NCI-H1436 (cell line): ENCODE measurements at regions not wholly inside any gene's neighbourhood (a gene's known extent, or its start where the extent isn't known, plus 50 kb on each side); places are given as distances from the start of the nearest gene placed in this dataset.
"Not testable (repeated sequence)": the region's sequence is repeated elsewhere in the genome, so short reads cannot be mapped to it uniquely, and the experiment has no call there.

Source experiments
- DNase-seq: peaks from one replicate; lab custom pipeline; 2025; lab: John Stamatoyannopoulos, UW

GRCh38 chr14:42490536-42490935 lies 883.9 kb downstream of the LRFN5 start:
- DNase-seq: no peak

- no peak for DNase-seq
Measured at GRCh38 chr14:42488965-42489364, 882.3 kb downstream of the LRFN5 start.

DNA sequence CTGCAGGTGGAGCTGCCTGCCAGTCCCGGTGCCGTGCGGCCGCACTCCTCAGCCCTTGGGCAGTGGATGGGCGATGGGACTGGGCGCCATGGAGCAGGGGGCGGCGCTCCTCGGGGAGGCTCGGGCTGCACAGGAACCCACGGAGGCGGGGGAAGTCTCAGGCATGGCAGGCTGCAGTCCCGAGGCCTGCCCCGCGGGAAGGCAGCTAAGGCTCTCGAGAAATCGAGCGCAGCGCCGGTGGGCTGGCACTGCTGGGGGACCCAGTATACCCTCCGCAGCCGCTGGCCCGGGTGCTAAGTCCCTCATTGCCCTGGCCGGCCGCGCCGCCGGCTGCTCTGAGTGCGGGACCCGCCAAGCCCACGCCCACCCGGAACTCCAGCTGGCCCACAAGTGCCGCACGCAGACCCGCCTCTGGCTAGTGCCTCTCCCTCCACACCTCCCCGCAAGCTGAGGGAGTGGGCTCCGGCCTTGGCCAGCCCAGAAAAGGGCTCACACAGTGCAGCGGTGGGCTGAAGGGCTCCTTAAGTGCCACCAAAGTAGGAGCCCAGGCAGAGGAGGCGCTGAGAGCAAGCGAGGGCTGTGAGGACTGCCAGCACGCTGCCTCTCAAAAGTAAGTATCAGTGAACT lies 875.8 kb downstream of the LRFN5 start:
- DNase-seq: not testable (repeated sequence)

GRCh38 chr14:42481714-42482113 lies 875.0 kb downstream of the LRFN5 start:
- not testable (repeated sequence) for DNase-seq

DNA sequence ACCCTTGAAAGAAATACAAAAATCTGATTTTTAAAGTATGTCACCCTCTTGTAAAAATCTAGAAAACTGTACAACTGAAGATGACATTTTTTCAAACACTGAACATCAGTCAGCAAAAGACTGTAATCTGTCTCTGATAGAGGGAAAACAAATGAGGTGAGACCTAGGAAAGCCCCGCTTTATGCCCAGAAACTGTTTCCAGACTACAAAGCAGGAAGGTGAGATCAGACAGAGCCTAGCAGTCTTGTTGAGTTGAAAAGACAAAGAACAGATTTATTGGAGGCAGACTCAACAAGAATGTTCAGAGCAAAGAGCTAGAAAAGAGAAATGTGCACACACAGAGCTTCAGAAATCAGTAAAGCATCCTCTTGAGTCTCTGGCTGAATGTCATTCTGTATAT lies 873.6 kb downstream of the LRFN5 start:
- no peak for DNase-seq

DNA sequence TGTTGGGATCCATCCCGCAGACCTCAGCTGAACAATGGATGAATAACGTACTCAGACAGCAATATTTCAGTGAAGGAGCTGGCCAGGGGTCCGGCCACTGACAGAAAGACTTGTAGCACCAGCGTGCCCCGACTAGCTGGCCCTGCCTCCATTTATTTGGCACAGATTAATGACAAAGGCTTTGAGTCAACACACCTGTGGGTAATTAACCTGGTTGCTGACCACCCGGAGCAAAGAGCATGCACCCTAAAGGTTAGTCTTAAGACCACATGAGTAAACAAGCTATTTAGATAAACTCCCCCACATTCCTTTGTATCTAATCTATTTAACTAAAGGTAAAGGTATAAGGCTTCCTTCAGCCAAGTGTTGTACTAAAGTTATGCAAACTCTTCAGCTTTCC lies 868.6 kb downstream of the LRFN5 start:
- DNase-seq: no peak

DNA sequence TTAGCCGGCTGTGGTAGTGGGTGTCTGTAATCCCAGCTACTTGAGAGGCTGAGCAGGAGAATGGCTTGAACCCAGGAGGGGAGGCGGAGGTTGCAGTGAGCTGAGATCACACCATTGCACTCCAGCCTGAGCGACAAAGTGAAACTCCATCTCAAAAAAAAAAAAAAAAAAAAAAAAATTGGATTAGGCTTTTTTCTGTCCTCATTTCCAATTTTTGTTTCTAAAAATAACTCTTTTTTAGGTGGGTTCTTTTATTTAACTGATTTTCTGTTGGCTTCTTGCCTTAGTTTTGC lies 863.7 kb downstream of the LRFN5 start:
- DNase-seq: no peak

- DNase-seq: no peak
Measured at GRCh38 chr14:42469637-42470426, 863.2 kb downstream of the LRFN5 start.

DNA sequence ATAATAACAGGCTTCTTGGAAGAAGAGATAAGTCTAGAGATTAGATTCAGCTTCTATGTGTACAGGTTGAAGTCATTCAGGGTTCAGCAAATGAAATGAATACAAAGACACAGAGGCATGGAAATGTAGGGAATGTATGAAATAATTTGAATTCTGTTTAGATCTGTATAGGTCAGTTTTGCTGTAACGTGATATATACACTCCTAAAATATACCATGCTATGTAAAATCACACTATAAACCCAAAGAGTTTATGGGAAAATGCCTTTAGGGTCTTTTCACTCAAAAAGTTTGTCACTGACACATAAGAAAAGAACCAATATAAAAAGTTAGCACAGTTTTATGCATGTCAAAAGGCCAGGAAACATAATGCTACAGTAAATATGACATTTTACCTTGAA lies 854.0 kb downstream of the LRFN5 start:
- no peak for DNase-seq

GRCh38 chr14:42459171-42459685 lies 852.6 kb downstream of the LRFN5 start:
- DNase-seq: no peak

DNA sequence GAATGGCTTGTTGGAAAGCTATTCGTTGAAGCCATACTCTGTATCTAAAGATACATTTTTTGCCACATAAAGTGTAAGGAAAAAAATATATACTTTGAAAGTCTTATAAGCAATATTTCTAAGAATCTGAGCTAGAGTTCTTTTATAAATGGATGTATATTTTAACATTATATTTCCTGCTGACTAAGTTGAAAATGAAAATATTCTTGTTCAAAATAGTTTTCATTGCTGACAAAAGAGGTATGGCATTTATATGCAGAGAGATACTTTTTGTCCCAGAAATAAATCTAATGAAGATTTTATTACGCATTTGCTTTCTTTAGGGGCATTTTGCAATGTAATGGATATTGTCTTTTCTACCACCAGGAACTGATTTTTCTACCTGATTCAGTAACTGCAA lies 834.9 kb downstream of the LRFN5 start:
- DNase-seq: no peak

DNA sequence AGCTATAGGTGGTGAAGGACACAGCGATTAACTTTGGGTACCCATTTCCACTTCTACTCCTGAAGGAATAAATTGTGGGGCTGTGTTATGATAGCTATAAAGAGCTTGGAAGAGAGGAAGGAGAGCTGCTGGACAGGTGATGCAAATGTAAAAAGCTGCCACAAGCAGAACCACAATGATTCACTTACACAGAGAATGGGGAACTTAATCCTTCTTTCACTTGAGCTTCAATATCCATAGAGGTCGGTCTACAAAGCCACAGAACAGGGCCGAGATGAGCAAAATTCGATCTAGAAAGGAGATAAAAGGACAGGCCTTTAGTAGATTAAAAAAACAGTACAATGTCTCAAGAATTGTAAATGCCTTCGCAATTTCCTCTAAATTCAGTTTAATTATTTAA lies 831.1 kb downstream of the LRFN5 start:
- DNase-seq: no peak

- DNase-seq: no peak
Measured at GRCh38 chr14:42429401-42429800, 822.7 kb downstream of the LRFN5 start.

DNA sequence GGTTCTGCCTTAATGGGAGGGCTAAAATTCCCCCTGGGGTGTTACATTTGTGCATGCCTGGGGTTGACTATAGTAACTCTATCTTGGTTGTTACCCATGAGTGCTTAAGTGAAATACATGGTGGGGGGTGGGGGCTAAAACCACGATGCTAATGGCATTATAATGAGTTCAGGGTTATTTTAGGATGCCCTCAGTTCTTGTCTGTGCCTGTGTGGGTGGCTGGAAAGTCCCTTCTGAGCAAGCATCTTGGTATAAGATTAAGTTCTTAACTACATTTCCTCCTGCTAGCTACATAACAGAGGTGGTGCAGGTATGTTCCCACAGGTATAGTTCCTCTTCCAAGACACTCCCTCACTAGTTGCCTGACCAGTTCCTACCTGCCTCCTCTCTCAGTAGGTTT lies 822.3 kb downstream of the LRFN5 start:
- no peak for DNase-seq

GRCh38 chr14:42424501-42424900 lies 817.8 kb downstream of the LRFN5 start:
- no peak for DNase-seq

DNA sequence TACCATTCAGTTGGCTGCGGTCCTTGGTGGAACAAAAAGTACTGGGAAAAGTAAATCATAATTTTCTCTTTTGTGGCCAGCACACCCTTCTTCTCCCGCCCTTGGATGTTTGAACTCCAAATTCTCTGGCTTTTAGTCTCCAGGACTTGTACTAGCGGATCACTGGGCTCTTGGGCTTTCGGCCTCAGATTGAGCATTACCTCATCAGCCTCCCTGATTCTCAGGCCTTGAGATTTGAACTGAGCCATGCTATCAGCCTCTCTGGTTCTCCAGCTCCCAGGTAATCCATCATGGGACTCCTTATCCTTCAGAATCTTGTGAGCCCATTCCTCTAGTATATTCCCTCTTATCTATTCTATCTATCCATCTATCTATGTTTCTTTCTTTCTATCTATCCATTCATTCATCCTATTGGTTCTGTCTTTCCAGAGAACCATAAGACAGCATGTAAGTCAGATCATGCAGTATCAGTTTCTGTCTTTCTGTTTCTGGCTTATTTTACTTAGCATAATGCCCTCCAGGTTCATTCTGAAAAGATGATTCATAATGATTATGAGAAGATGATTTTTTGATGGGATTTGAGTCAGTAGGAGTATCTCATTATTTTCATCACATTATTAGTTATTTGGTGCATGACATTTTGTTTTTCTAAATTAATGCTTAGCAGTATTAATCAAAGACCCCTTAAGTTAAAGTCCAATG lies 814.9 kb downstream of the LRFN5 start:
- no peak for DNase-seq

DNA sequence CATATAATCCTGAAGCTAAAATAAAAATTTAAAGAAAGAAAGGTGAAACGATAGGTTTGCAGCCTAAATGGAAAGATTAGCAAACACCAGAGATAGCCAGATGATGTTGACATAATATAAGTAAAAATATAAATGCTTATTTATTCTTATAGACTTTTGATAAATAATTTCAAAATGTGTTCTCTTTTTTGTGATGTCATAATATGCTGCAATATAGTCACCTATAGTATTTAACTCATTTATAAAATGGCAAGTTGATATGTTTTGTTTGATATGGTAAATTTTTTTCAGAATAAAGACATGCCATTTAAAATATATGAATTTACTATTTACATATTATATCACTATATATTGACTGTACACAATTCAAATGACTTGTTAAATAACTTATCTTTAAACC lies 813.4 kb downstream of the LRFN5 start:
- DNase-seq: no peak

DNA sequence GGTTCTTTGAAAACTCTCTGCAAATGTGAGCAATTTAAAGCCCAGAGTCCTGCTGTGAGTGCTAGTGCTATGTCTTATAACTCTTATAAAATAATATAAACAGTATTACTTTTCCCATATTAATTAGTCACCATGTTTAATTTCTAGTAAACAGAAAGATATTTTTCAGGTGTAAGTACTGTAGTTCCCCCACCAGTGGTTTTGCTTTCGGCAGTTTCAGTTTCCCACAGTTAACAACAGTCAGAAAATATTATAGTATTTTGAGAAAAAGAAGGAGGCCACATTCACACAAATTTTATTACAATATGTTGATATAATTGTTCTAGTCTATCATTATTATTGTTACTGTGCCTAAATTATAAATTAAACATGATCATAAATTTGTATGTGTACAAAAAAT lies 800.5 kb downstream of the LRFN5 start:
- DNase-seq: no peak

DNA sequence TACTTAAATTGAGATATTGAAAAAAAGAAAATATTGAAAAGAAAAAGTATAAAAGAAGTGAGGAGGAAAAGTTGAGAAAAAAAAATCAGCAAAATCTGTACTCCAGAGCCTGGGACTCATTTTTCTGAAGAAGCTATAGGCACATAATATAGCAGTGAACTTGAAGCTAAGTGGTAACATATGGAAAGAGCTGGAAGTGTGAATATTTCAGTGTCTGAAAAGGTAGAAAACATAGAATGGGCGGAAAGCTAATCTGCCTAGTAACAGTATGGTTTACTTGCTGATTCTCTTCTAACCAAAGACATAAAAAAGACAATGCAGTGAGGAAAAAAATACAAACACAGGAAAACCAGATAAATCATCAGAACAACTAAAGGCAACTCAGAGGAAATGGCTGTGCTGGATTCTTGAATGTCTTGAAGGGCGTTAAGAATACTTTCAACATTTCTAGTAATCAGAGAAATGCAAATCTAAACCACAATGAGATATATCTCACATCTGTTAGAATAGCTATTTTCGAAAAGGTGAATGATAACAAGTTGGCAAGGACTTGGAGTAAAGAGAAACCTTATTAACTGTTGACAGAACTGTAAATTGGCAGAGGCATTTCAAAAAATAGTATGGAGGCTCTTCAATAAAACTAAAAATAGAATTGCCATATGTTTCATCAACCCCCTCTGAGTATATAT lies 784.6 kb downstream of the LRFN5 start:
- DNase-seq: no peak

DNA sequence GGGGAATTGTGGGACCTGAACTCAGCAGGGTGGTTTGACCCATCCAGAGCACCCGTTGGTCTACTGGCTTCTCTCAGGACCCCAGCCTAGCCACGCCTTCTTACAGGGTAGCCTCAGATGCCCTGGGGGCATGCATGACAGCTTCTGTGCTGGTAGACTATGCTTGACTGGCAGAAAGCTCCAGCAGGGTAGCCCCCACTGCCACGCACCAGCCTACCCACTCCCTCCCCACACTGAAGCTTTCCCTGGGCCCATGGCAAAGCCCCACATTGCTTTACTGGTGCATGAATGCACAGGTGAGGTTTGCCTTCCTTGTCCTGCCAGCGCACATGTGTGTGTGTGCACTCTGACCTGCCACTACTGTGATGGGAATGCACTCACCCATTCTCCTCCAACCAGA lies 772.2 kb downstream of the LRFN5 start:
- DNase-seq: no peak

GRCh38 chr14:42378274-42378673 lies 771.6 kb downstream of the LRFN5 start:
- DNase-seq: no peak

DNA sequence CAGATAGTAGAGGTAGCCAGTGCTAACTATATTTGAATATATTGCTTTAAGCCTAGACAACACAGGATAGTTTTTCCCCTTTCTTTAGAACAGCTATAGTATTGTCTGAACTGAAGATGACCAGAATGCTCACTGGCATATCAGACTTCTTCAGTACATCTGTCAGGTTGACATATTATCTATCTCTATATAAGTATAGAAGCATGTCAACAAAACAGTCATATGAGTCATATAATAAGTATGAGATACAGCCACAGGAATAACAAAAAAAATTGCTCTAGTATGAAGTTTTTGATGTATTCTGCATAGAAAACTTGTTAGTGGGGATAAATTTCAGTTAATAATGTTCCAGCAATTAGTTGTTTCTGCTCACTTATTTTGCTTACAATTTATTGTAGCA lies 767.7 kb downstream of the LRFN5 start:
- no peak for DNase-seq

GRCh38 chr14:42370056-42370455 lies 763.4 kb downstream of the LRFN5 start:
- DNase-seq: no peak
